ENCODE measurements at regions not wholly inside any gene's neighbourhood (a gene's known extent, or its start where the extent isn't known, plus 50 kb on each side); places are given as distances from the start of the nearest gene placed in this dataset.

GRCh38 chr5:111999286-111999685 is 242.3 kb upstream of the NREP start:
- ChIA-PET CTCF (interaction anchor here (1.0 kb wide), 1 partner anchor 314 kb away, joined by 3 read pairs; no protein-coding TSS in a partner anchor), POLR2A (interaction anchor here (0.6 kb wide), 1 partner anchor 37 kb away, joined by 3 read pairs; no protein-coding TSS in a partner anchor)
- no peaks in the 10 kb centered on the region for H3K4me1 Mint-ChIP-seq (ENCODE audit: low read depth)
- H3K4me3 Mint-ChIP-seq: no peak overlapping the region
- no peak overlapping the region for H3K27ac Mint-ChIP-seq
- H3K36me3 Mint-ChIP-seq (ENCODE audit: low read depth): no peaks in the 10 kb centered on the region
- H3K9me3 Mint-ChIP-seq (ENCODE audit: insufficient read depth): no peaks in the 10 kb centered on the region
- ATAC-seq (no peak), DNase-seq (no peak)
- no peaks in the 10 kb centered on the region for H3K27me3 Mint-ChIP-seq (ENCODE audit: low read depth)

DNA sequence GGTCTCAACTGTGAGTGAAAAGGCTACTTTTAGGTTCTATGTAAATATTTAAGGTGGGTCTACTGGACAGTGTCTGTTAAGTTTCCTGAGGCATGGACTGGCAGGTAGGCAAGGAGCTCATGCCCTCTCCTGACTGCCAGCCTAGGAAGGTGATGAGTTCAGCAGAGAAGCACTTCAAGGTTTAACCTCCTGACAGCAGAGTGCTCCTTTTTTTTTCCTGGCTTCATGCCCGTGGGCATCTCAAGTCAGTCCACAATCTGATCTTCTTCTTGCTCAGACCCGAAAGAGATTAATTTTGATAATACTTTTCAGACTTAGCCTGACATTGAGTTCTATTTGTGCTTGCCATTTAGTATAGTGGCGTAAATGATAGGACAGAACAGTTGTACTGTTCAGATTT is 241.9 kb upstream of the NREP start:
- H3K9me3 Mint-ChIP-seq (ENCODE audit: insufficient read depth): no peaks in the 10 kb centered on the region
- POLR2A ChIA-PET: no interaction called here
- H3K27ac Mint-ChIP-seq: no peak overlapping the region
- no peak for DNase-seq
- CTCF ChIA-PET: interaction anchor here (1.0 kb wide), 1 partner anchor 313 kb away, joined by 3 read pairs; no protein-coding TSS in a partner anchor
- H3K27me3 Mint-ChIP-seq (ENCODE audit: low read depth): no peaks in the 10 kb centered on the region
- no peak for ATAC-seq
- H3K4me3 Mint-ChIP-seq: no peak overlapping the region
- H3K36me3 Mint-ChIP-seq (ENCODE audit: low read depth): no peaks in the 10 kb centered on the region
- H3K4me1 Mint-ChIP-seq (ENCODE audit: low read depth): no peaks in the 10 kb centered on the region

DNA sequence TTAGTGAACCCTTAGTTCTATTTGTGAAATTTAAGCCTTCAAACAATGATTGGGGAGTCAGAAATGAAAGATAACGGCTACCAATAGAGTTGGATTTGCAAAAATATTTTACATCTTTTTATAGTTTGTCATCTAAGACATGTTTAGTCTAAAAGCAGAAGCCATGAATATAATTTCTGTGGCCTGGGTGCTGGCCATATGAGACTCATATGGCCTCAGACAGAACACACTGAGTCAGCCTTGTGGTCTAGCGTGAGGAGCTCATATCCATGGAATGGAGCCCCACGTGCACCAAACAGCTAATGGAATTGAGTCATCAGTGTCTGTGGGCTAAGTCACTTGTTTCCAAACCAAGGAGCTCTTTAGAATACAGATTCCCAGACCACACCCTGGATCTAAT is 240.7 kb upstream of the NREP start:
- no peaks in the 10 kb centered on the region for H3K36me3 Mint-ChIP-seq (ENCODE audit: low read depth)
- ChIA-PET POLR2A (no interaction called here), CTCF (no interaction called here)
- ATAC-seq: no peak
- H3K27me3 Mint-ChIP-seq (ENCODE audit: low read depth): no peaks in the 10 kb centered on the region
- no peak overlapping the region for H3K27ac Mint-ChIP-seq
- H3K4me1 Mint-ChIP-seq (ENCODE audit: low read depth): no peaks in the 10 kb centered on the region
- H3K9me3 Mint-ChIP-seq (ENCODE audit: insufficient read depth): no peaks in the 10 kb centered on the region
- H3K4me3 Mint-ChIP-seq: no peak overlapping the region
- DNase-seq: no peak

DNA sequence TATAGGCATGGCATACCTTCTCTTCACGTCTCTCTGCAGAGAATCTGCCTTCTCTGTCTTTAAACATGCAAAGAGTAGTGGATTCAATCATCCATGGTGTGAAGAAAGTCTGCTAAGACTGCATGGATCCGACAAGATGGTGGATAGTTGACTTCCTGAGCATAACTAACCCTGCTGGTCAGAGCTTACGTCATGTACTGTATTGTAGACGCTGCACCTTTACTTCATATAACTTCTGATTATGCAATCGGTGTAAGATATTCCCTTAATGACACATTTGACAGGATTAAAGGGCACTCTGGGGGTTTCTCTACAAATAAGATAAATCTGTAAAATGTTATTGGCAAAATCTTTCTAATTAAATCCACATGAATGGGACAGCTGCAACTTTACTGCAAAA is 240.3 kb upstream of the NREP start:
- no peak for DNase-seq
- no peaks in the 10 kb centered on the region for H3K36me3 Mint-ChIP-seq (ENCODE audit: low read depth)
- no peak for ATAC-seq
- no peak overlapping the region for H3K4me3 Mint-ChIP-seq
- no peaks in the 10 kb centered on the region for H3K4me1 Mint-ChIP-seq (ENCODE audit: low read depth)
- H3K27me3 Mint-ChIP-seq (ENCODE audit: low read depth): no peaks in the 10 kb centered on the region
- no peak overlapping the region for H3K27ac Mint-ChIP-seq
- ChIA-PET POLR2A (no interaction called here), CTCF (no interaction called here)
- no peaks in the 10 kb centered on the region for H3K9me3 Mint-ChIP-seq (ENCODE audit: insufficient read depth)

GRCh38 chr5:111996574-111996973 is 239.6 kb upstream of the NREP start:
- Mint-ChIP-seq H3K9me3 (ENCODE audit: insufficient read depth) (no peaks in the 10 kb centered on the region), H3K27ac (no peak overlapping the region), H3K27me3 (ENCODE audit: low read depth) (no peaks in the 10 kb centered on the region), H3K4me3 (no peak overlapping the region), H3K36me3 (ENCODE audit: low read depth) (no peaks in the 10 kb centered on the region), H3K4me1 (ENCODE audit: low read depth) (no peaks in the 10 kb centered on the region)
- CTCF ChIA-PET: no interaction called here
- no peak for DNase-seq
- POLR2A ChIA-PET: no interaction called here
- ATAC-seq: no peak

DNA sequence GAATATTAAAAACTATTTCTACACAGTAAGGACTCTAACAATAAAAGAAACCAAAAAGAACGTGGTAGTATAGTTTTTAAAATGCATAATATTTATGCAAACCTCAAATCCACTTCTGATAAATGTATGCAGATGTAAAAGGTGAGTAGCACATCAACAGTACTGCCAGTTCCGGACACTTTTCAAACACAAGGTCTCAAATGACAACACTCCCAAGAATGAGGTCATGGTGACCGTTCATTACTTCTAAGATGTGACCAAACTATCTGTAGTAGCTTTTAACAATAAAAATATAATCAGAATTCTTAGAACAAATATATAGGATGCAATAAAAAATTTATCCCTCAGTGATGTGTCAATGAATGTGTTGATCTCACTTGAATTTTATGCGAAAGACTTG is 238.7 kb upstream of the NREP start:
- Mint-ChIP-seq H3K9me3 (ENCODE audit: insufficient read depth) (no peaks in the 10 kb centered on the region), H3K27ac (no peak overlapping the region), H3K36me3 (ENCODE audit: low read depth) (no peaks in the 10 kb centered on the region), H3K4me1 (ENCODE audit: low read depth) (no peaks in the 10 kb centered on the region), H3K4me3 (no peak overlapping the region), H3K27me3 (ENCODE audit: low read depth) (no peaks in the 10 kb centered on the region)
- ATAC-seq (no peak), DNase-seq (no peak)
- POLR2A ChIA-PET: no interaction called here
- CTCF ChIA-PET: no interaction called here

DNA sequence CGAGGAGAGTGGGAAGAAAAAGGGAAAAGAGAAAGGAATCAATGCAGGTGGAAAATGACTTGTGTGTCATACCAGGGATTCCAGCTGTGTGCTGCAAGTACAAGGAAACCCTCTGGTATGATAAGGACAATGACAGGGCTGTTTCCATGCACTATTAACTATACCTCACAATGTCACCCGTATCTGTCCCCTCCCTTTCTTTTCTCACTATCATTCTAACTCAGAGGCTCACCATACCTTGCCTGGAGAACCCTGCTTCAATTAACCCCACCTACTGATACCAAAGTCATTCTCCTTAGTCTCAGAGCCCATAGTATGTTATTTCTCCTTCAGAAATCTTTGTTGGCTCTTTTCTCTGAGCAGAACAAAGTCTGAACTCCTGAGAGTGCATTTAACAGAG is 236.2 kb upstream of the NREP start:
- CTCF ChIA-PET: no interaction called here
- H3K9me3 Mint-ChIP-seq (ENCODE audit: insufficient read depth): no peaks in the 10 kb centered on the region
- H3K27me3 Mint-ChIP-seq (ENCODE audit: low read depth): no peaks in the 10 kb centered on the region
- DNase-seq (no peak), ATAC-seq (no peak)
- POLR2A ChIA-PET: no interaction called here
- H3K36me3 Mint-ChIP-seq (ENCODE audit: low read depth): no peaks in the 10 kb centered on the region
- H3K4me1 Mint-ChIP-seq (ENCODE audit: low read depth): no peaks in the 10 kb centered on the region
- H3K27ac Mint-ChIP-seq: no peak overlapping the region
- no peak overlapping the region for H3K4me3 Mint-ChIP-seq

- H3K9me3 Mint-ChIP-seq (ENCODE audit: insufficient read depth): no peaks in the 10 kb centered on the region
- no peak for DNase-seq
Measured at GRCh38 chr5:111984044-111984443, 227.1 kb upstream of the NREP start.

GRCh38 chr5:111983459-111983858 is 226.5 kb upstream of the NREP start:
- Mint-ChIP-seq H3K9me3 (ENCODE audit: insufficient read depth) (no peaks in the 10 kb centered on the region), H3K4me1 (ENCODE audit: low read depth) (no peaks in the 10 kb centered on the region), H3K27me3 (ENCODE audit: low read depth) (no peaks in the 10 kb centered on the region), H3K27ac (no peak overlapping the region), H3K36me3 (ENCODE audit: low read depth) (no peaks in the 10 kb centered on the region), H3K4me3 (no peak overlapping the region)
- DNase-seq (no peak), ATAC-seq (no peak)
- POLR2A ChIA-PET: no interaction called here
- CTCF ChIA-PET: no interaction called here

More at GRCh38 chr5:111984044-111984443, 227.1 kb upstream of the NREP start:
- H3K4me3 Mint-ChIP-seq: no peak overlapping the region
- ATAC-seq: no peak
- no peaks in the 10 kb centered on the region for H3K36me3 Mint-ChIP-seq (ENCODE audit: low read depth)
- no peak overlapping the region for H3K27ac Mint-ChIP-seq
- POLR2A ChIA-PET: no interaction called here
- CTCF ChIA-PET: no interaction called here
- no peaks in the 10 kb centered on the region for H3K27me3 Mint-ChIP-seq (ENCODE audit: low read depth)
- no peaks in the 10 kb centered on the region for H3K4me1 Mint-ChIP-seq (ENCODE audit: low read depth)

GRCh38 chr5:111977436-111977829 is 220.4 kb upstream of the NREP start:
- Mint-ChIP-seq H3K4me1 (ENCODE audit: low read depth) (no peaks in the 10 kb centered on the region), H3K4me3 (no peak overlapping the region), H3K36me3 (ENCODE audit: low read depth) (no peaks in the 10 kb centered on the region), H3K27me3 (ENCODE audit: low read depth) (peaks cover 6% of the 10 kb centered on the region), H3K27ac (no peak overlapping the region), H3K9me3 (ENCODE audit: insufficient read depth) (no peaks in the 10 kb centered on the region)
- ChIA-PET POLR2A (no interaction called here), CTCF (no interaction called here)
- ATAC-seq (no peak), DNase-seq (no peak)

DNA sequence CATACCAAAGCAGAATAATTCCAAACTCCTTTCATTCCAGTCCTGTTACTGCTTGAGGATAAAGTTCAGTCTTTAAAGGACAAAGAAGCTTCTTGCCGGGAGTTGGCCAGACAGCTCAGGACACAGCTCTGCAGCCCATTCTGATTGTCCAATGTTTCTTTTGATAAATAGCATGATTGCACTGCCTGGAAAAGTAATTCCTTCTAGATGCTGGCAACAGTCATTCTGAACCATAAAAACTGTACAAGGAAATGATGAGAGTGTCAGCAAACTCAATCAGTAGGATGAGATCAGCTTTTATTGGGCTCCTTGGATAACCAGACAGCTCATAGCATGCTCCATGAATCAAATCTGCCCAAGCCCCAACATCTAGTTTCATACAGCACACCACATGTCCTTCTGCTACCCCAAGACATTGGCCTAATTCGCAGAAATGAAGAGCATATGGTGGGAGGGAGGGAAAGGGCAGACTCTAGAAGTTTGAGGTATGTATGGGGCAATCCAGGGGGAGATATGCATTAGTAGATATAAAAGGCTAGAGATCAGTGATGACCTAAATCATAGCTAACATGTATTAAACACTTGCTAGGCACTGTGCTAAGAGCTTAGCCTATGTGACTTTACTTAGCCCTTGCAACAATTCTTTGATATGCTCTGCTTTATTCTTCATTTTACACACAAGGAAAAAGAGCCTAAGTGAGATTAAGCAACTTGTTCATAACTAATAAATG is 219.9 kb upstream of the NREP start:
- H3K27ac Mint-ChIP-seq: no peak overlapping the region
- no peaks in the 10 kb centered on the region for H3K36me3 Mint-ChIP-seq (ENCODE audit: low read depth)
- DNase-seq (no peak), ATAC-seq (no peak)
- peaks cover 6% of the 10 kb centered on the region for H3K27me3 Mint-ChIP-seq (ENCODE audit: low read depth)
- no peaks in the 10 kb centered on the region for H3K4me1 Mint-ChIP-seq (ENCODE audit: low read depth)
- no peaks in the 10 kb centered on the region for H3K9me3 Mint-ChIP-seq (ENCODE audit: insufficient read depth)
- H3K4me3 Mint-ChIP-seq: no peak overlapping the region
- ChIA-PET POLR2A (no interaction called here), CTCF (no interaction called here)

DNA sequence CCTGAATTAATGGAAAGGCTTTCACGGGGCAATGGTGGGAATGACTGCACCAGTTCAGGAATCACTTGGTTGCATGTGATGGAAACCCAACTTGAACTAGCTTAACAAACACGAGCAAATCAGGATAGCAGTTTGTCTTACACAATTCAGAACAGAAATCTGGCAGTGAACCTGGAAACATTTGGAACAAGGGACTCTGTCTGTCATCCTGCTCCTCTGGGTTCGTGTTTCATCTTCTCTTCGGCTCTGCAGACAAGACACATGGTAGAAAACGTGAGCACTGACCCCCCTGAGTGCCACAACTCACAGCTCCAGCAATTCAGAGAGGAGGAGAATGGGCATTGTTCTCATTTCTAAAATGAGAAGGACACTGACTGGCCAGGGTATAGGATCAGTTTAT is 218.1 kb upstream of the NREP start:
- H3K27ac Mint-ChIP-seq: no peak overlapping the region
- POLR2A ChIA-PET: no interaction called here
- no peak overlapping the region for H3K4me3 Mint-ChIP-seq
- H3K36me3 Mint-ChIP-seq (ENCODE audit: low read depth): no peaks in the 10 kb centered on the region
- CTCF ChIA-PET: no interaction called here
- no peaks in the 10 kb centered on the region for H3K4me1 Mint-ChIP-seq (ENCODE audit: low read depth)
- H3K27me3 Mint-ChIP-seq (ENCODE audit: low read depth): peaks cover 6% of the 10 kb centered on the region
- DNase-seq (no peak), ATAC-seq (no peak)
- H3K9me3 Mint-ChIP-seq (ENCODE audit: insufficient read depth): no peaks in the 10 kb centered on the region

DNA sequence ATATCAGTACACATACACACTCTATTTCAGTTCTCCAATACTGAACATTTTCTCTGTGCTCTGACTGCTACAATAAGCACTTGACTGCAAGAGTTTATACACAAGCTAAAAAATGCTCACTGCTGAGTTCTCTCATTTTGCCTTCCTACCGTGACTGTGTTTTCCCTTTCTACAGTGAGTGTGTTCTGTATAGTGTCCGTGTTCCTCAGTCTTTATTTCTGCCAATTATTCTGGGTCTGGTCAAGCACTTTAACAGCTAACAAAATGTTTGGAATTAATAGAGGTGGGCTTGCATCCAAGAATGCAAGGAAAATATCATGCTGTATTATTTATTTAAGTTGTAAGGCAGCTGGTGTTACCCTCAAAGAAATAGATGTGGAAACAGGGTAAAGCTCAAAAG is 217.0 kb upstream of the NREP start:
- ATAC-seq (no peak), DNase-seq (no peak)
- H3K4me1 Mint-ChIP-seq (ENCODE audit: low read depth): no peaks in the 10 kb centered on the region
- H3K27ac Mint-ChIP-seq: no peak overlapping the region
- H3K4me3 Mint-ChIP-seq: no peak overlapping the region
- H3K9me3 Mint-ChIP-seq (ENCODE audit: insufficient read depth): no peaks in the 10 kb centered on the region
- no peaks in the 10 kb centered on the region for H3K36me3 Mint-ChIP-seq (ENCODE audit: low read depth)
- CTCF ChIA-PET: no interaction called here
- POLR2A ChIA-PET: no interaction called here
- H3K27me3 Mint-ChIP-seq (ENCODE audit: low read depth): peaks cover 6% of the 10 kb centered on the region

Measured in activated CD8-positive, alpha-beta T cell treated with anti-CD3 and anti-CD28 coated beads, Interleukin-2, amount 10 ng/mL, durations not matched to agents 7 days and 5 days (primary cell).